ENCODE measurements at regions not wholly inside any gene's neighbourhood (a gene's known extent, or its start where the extent isn't known, plus 50 kb on each side); places are given as distances from the start of the nearest gene placed in this dataset.

DNA sequence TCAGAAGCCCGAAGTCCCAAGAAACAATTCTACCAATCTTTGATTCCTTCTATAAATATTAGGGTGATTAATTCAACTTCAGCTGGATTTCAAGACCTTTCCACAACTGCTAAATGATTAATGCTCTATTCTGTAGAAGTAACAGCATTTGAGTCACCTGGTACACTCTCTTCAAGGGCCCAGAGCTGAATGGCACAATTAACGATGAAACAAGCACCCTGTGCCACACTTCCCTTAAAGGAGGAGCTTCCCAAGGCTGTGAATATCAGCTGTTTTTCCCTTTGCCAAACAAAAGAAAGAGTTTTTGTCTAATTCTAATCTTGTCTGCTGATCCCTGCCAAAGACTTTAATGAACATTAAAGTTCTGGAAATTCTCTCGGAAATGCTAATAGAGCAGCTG is 56.0 kb downstream of the BOD1L2 start:
- no peak for DNase-seq (ENCODE audit: low spot score)

DNA sequence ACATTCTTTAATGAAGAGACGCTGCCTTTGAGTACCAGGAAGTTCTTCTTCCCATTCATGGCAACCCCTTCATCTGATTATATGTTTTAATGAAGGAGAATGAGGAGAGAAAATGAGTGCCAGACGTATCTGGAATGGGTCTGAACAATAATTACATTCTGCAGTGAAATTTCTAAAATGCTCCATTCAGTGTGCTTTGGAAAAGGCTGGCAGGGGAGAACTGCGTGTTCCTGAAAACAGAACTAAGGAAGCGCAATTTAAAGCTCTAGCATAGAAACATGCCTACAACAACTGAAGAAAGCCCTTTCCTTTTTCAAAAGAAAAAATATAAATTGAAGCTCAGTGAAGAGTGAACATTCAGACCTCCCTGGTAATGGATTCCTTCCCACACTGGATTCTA is 58.8 kb downstream of the BOD1L2 start:
- no peak for DNase-seq (ENCODE audit: low spot score)

GRCh38 chr18:57207124-57207916 is 60.4 kb downstream of the BOD1L2 start:
- DNase-seq (ENCODE audit: low spot score), result no peak

DNA sequence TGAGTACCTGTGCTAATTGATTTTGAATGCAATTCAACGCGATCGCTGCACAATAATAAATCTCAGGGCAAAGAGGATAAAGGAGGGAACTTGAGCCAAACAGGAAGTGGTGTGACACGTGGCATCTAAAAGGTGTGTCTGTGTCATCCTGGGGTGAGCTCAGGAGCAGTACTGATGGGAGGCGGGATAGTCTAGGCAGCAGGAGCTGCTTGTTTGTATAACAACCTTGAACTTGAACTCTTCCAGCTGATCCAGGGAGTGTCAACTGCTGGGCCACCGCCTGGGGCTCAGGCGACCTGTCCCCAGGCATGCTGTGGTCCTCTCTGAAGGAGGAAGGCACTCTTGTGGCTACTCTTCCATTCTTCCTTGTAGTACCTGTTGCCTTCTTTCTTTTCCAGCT is 61.2 kb downstream of the BOD1L2 start:
- DNase-seq (ENCODE audit: low spot score), result no peak

GRCh38 chr18:57209713-57210106 is 62.8 kb downstream of the BOD1L2 start:
- DNase-seq (ENCODE audit: low spot score), result no peak

GRCh38 chr18:57210107-57210715 is 63.3 kb downstream of the BOD1L2 start:
- peak; percentile 1 for DNase-seq (ENCODE audit: low spot score)

- DNase-seq (ENCODE audit: low spot score), result no peak
Measured at GRCh38 chr18:57210716-57211411, 64.0 kb downstream of the BOD1L2 start.

DNA sequence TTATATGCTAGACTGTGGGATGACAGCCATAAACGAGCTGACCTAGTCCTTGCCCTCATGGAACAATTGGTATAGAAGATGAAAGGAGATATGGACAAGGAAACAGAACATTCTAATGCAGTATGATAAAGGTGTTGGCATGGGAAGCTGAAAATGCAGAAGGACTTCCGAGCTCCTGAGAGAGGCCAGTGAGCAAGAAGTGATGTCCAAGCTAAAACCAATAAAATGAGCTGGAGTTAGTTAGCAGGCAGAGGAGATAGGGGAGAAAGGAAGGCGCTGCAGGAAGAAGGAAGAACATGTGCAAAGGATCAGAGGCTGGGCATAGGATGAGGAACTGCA is 64.5 kb downstream of the BOD1L2 start:
- DNase-seq (ENCODE audit: low spot score), result no peak

DNA sequence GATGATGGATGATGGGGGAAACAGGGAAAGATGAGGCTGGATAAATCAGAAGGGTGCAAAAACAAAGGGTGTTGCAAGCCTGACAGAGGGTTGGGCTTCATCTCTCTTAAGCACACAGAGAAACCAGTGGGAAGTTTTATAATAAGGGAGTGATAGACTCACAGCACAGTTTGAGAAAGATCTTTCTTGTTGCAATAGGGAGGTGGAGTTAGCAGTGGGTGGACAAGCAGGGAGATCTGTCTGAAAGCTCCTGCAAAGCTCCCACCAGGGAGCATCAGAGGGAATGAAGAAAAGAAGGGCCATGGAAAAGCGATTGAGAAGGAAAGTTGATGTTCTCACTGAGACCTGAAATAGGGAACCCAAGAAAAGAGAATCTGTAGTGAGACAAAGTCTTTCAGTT is 64.9 kb downstream of the BOD1L2 start:
- no peak for DNase-seq (ENCODE audit: low spot score)

- DNase-seq (ENCODE audit: low spot score), result no peak
Measured at GRCh38 chr18:57212678-57213077, 65.8 kb downstream of the BOD1L2 start.

DNA sequence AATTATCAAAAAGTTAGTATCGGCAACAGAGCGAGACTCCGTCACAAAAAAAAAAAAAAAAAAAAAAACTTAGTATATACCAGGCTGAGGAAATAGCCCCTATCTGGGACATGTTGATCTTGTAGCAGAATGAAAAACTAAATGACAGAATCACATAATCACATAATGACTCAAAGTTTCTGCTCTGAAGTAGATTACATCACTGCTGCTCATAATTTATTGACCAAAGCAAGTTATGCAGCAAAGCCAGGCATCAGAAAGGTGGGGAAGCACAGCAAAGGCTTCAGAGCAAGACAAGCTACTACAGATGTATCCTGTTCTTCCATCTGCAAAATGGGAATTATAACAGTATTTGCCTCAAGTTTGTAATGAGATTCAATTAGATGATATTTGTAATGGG is 68.1 kb downstream of the BOD1L2 start:
- no peak for DNase-seq (ENCODE audit: low spot score)

GRCh38 chr18:57218281-57218680 is 71.4 kb downstream of the BOD1L2 start:
- no peak for DNase-seq (ENCODE audit: low spot score)

DNA sequence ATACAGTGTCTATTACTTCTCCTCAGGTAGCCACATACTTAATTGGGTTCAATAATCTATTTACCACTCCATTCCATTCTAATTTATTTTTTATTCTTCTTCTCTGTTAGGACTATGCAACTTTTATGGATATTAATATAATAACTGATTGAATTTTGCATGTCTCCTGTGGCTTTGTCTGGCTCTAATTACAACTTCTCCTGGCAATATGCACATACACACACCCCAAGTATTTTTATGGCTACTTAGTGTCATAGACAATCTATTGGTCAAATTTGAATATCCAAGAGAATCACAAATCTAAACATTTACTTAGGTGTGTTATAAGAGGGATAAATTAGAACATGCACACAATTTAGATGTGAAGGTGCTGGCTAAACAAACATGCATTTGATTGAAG is 73.1 kb downstream of the BOD1L2 start:
- no peak for DNase-seq (ENCODE audit: low spot score)

DNA sequence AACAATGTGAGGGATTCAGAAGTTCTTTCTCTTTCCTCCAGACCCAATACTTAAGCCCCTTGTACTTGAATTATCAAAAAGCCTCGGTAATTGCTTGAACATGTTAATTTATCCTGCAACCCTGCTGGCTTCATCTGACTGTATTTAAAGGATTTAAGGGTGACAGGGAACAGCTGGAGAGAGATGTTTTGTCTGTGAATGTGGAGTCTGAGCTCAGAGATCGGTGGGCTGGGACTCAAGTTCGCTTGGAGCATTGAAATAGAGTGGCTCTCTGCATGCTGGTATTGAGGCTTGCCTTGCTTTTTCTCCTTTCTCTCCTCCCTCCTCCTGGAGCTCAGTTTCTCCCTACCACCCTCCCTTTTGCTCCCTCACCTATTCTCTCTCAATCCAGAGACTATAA is 73.6 kb downstream of the BOD1L2 start:
- DNase-seq (ENCODE audit: low spot score), result no peak

GRCh38 chr18:57220930-57221483 is 74.1 kb downstream of the BOD1L2 start:
- no peak for DNase-seq (ENCODE audit: low spot score)

- DNase-seq (ENCODE audit: low spot score), result no peak
Measured at GRCh38 chr18:57223144-57223870, 76.4 kb downstream of the BOD1L2 start.

DNA sequence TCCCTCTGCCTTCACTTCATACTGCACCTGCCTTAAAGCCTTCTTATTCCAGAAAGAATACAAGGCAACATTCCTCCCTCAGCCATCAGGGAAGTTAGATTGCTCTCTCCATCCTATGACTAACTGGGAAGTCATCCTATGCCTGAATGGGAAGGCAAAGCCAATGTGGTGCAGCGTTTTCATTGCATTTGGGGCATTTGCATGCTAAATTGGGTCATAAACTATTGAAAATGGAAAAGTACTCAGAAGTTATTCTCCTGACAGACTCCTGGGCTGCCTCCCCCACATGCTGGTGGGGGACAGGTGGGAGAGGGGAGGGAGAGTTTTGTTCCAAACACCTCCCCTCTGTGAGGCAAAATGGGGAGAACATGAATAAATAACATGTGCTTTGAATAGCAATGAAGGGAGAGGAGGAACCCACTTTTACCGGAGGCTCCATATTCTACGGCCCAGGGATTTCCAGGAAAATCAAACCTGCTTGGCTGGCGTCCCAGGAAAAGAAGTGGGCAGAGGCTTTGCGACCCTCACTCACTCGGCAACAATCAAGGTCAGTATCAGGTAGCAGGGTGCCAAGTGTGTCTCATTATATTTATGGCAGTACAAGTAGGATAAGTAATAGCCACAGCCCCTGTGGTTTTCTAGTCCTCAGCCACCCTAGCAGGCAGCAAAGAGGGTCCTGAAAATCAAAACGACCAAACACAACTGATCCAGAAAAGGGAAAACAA is 84.1 kb downstream of the BOD1L2 start:
- no peak for DNase-seq (ENCODE audit: low spot score)

- no peak for DNase-seq (ENCODE audit: low spot score)
Measured at GRCh38 chr18:57231864-57232263, 85.0 kb downstream of the BOD1L2 start.

DNA sequence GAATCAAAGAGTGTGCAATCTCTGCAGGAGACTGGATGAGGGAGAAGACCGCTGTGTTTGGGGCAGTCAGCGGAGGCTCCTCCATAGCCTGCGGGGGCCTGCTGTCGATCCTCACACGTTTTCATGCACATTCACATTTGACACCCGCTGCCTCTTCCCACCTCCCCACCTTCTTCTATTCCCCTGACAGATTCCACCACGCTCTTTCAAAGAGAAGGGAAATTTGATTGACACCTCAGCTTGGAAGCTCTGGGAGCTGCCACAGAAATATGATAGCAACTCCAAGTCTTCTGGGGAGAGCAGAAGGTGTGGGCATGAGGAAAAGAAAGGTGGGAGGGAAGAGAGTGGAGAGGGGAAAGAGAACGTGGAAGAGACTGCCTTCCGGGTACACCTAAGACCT is 87.5 kb downstream of the BOD1L2 start:
- DNase-seq (ENCODE audit: low spot score), result no peak

DNA sequence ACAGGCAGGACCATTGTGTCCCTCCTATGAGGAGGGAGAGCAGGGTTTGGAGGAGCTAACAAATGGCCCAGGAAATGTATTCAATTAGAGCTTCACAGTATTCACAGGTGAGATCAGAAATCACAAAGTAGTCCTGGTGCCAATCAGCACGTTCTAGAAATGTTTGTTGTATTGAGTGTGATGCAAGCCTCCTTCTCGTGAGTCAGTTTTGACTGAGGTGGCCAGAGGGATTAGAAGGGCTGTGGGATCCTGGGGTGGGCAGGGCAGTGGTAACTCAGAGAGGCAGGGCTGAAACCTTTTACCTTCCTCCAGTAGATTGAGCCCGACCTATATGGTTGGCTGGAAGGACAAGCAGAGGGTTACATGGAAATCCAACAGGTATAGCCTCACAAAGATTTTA is 95.0 kb downstream of the BOD1L2 start:
- DNase-seq (ENCODE audit: low spot score), result no peak

GRCh38 chr18:57242285-57242684 is 95.4 kb downstream of the BOD1L2 start:
- no peak for DNase-seq (ENCODE audit: low spot score)

Data from activated CD4-positive, alpha-beta T cell treated with anti-CD3 and anti-CD28 coated beads, Interleukin-2, Interleukin-4, amounts not matched to agents 100 ng/mL and 50 ng/mL, durations not matched to agents 16 hours and 8 hours (primary cell).